Esophagus muscularis mucosa (tissue), 4 donors: ENCODE measurements at regions not wholly inside any gene's neighbourhood (a gene's known extent, or its start where the extent isn't known, plus 50 kb on each side); places are given as distances from the start of the nearest gene placed in this dataset.

Source experiments
- DNase-seq: peaks from one replicate; pipeline ENCODE4 v3.0.0-alpha.2; 2017; ENCODE audit errors: extremely low spot score
- H3K27ac ChIP-seq, 4 donors: fragments of 200-600 bp; sonication (generic); replicated peaks in 1 of 4; 1 replicate in 3 of 4; 2 replicates in 1 of 4; pipeline ENCODE4 v1.5.1; 2016 to 2019; ENCODE audit warnings: mild to moderate bottlenecking in 1 of 4
- H3K27me3 ChIP-seq, 4 donors: fragments of 200-600 bp; sonication (generic); one replicate each; pipeline versions ENCODE4 v1.5.1 to v1.6.0; 2016 to 2019
- H3K36me3 ChIP-seq, 4 donors: fragments of 200-600 bp; sonication (generic); one replicate each; pipeline ENCODE4 v1.5.1; 2016 to 2019
- H3K4me1 ChIP-seq, 4 donors: fragments of 200-600 bp; sonication (generic); one replicate each; pipeline ENCODE4 v1.5.1; 2016 to 2019
- H3K4me3 ChIP-seq, 4 donors: fragments of 200-600 bp; sonication (generic); 1 replicate in 2 of 4; 2 replicates in 2 of 4; pipeline ENCODE4 v1.5.1; 2016 to 2019; ENCODE audit warnings: mild to moderate bottlenecking in 4 of 4, moderate library complexity in 1 of 4
- H3K9me3 ChIP-seq, 4 donors: fragments of 200-600 bp; sonication (generic); 1 replicate in 3 of 4; 2 replicates in 1 of 4; pipeline ENCODE4 v1.5.1; 2016 to 2019
- CTCF ChIP-seq, 3 experiments: fragments of 200-600 bp in 2 of 3; fragments of 450-650 bp in 1 of 3; sonication (generic) in 2 of 3; IDR thresholded peaks; one replicate each; pipeline ENCODE4 v1.5.1; 2017 to 2019; ENCODE audit warnings: antibody characterized with exemption in 3 of 3, mild to moderate bottlenecking in 2 of 3, moderate library complexity in 1 of 3
- EP300 ChIP-seq: sonication (generic); formaldehyde crosslinking; IDR thresholded peaks from one replicate; pipeline ENCODE4 v1.6.1; 2017; ENCODE audit warnings: antibody characterized with exemption
- POLR2A ChIP-seq: fragments of 450-650 bp; IDR thresholded peaks from one replicate; pipeline ENCODE4 v1.6.1; 2017; ENCODE audit warnings: antibody characterized with exemption, moderate library complexity, mild to moderate bottlenecking, low read depth
- POLR2AphosphoS5 ChIP-seq, 2 donors: sonication (generic); formaldehyde crosslinking; IDR thresholded peaks; one replicate each; pipeline ENCODE4 v1.6.1; 2017; ENCODE audit warnings: antibody characterized with exemption in 2 of 2
- WGBS: methylation state at CpG from one replicate; pipeline ENCODE4 v1.1.5; 2018; 5-methylcytosine and 5-hydroxymethylcytosine counted together
- intact Hi-C: fragments of 100-400 bp; cut with DNase I; formaldehyde crosslinking; loops from one replicate; pipeline ENCODE4 v1.15.1; 2023

DNA sequence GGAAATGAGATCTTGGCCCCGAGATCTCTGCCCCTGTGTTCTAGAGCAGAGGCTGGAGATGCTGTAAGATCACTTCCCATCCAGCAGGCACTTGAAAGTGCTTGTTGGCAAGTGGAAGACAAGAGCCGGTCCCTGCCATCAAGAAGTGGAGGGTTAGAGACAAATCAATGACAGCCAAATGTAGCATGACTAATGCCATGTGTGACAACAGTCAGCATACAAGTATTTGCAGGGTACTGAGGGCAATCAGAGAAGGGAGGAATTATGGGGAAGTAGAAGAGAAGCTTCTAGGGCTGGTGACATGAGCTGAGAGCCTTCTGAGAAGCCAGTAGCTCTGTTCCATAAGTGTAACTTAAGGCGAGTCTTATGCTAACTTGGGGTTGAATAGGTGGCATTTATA, 58.6 kb downstream of the TMEM17 start:
- Histone ChIP-seq H3K9me3 (no peaks in the 10 kb centered on the region), H3K36me3 (no peaks in the 10 kb centered on the region), H3K27me3 (no peaks in the 10 kb centered on the region), H3K4me3 (no peak overlapping the region), H3K27ac (no peak overlapping the region), H3K4me1 (no peaks in the 10 kb centered on the region)
- intact Hi-C loops: no loop called here
- TF ChIP-seq EP300 (no peak), POLR2AphosphoS5 (IDR thresholded peaks at IDR 0.05) (no peak), POLR2A (no peak), CTCF (IDR thresholded peaks at IDR 0.05) (no peak)
- 89% methylated on average over 3 of the region's 3 CpGs for WGBS
- DNase-seq: no peak

DNA sequence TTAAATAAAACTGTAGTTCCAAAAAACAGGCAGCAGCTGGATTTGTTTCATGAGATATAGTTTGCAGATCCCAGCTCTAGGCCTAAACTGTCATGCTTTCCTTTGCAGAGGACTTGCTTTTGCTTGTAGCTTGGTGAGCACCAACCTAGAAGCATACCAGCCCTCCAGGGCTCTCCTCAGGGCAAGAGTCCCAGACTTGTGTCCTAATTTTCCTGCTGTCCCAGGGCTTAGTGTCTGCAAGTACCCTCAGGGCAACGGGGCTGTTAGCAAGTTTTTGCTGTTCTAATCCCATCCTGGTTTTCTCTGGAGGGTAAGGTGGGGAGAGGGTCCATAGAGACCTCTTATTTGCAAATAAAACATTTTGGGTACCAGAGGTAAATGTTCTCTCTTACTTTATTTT, 59.5 kb downstream of the TMEM17 start:
- TF ChIP-seq EP300 (no peak), CTCF (IDR thresholded peaks at IDR 0.05) (no peak), POLR2AphosphoS5 (IDR thresholded peaks at IDR 0.05) (no peak), POLR2A (no peak)
- DNase-seq: no peak
- H3K27ac ChIP-seq: no peak overlapping the region
- 89% methylated on average over 1 of the region's 1 CpG for WGBS
- H3K36me3 ChIP-seq: no peaks in the 10 kb centered on the region
- no peak overlapping the region for H3K4me3 ChIP-seq
- no peaks in the 10 kb centered on the region for H3K4me1 ChIP-seq
- no peaks in the 10 kb centered on the region for H3K27me3 ChIP-seq
- intact Hi-C loops: no loop called here
- H3K9me3 ChIP-seq: no peaks in the 10 kb centered on the region

- Histone ChIP-seq H3K27me3 (no peaks in the 10 kb centered on the region), H3K27ac (no peak overlapping the region), H3K4me1 (no peaks in the 10 kb centered on the region), H3K4me3 (no peak overlapping the region), H3K36me3 (no peaks in the 10 kb centered on the region), H3K9me3 (no peaks in the 10 kb centered on the region)
- TF ChIP-seq EP300: no peak
- no peak for TF ChIP-seq POLR2AphosphoS5 (IDR thresholded peaks at IDR 0.05)
- TF ChIP-seq CTCF (IDR thresholded peaks at IDR 0.05): no peak
- no peak for TF ChIP-seq POLR2A
- WGBS: 88% methylated on average over 3 of the region's 4 CpGs
- intact Hi-C loops: no loop called here
- DNase-seq: no peak
Observed at GRCh38 chr2:62443886-62444285, 62.1 kb downstream of the TMEM17 start.

DNA sequence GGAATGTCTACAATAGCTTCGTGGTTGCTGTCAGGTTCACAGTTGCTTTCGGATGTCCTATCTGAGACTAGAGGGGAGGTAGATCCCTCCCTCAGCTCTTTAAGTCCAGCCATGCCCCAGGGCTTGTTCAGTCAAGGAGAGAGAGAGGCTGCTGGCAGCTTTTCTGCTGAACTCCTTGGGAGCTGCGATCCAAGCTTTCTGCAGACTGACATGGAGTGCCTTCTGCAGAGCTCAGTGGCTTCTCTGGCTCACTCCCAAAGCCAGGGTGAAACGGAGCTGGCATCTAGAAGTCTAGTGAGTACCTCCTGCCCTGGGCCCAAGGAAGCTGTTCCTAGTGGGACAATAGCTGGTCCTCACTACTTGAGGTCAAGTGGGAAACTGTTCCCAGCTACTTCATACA, 62.5 kb downstream of the TMEM17 start:
- H3K27me3 ChIP-seq: no peaks in the 10 kb centered on the region
- H3K9me3 ChIP-seq: no peaks in the 10 kb centered on the region
- H3K4me1 ChIP-seq: no peaks in the 10 kb centered on the region
- DNase-seq: no peak
- no peak overlapping the region for H3K27ac ChIP-seq
- H3K4me3 ChIP-seq: no peak overlapping the region
- intact Hi-C loops: no loop called here
- TF ChIP-seq CTCF (IDR thresholded peaks at IDR 0.05) (no peak), POLR2A (no peak), POLR2AphosphoS5 (IDR thresholded peaks at IDR 0.05) (no peak), EP300 (no peak)
- no CpG with 5 or more reads among the region's 4 CpGs for WGBS
- no peaks in the 10 kb centered on the region for H3K36me3 ChIP-seq

DNA sequence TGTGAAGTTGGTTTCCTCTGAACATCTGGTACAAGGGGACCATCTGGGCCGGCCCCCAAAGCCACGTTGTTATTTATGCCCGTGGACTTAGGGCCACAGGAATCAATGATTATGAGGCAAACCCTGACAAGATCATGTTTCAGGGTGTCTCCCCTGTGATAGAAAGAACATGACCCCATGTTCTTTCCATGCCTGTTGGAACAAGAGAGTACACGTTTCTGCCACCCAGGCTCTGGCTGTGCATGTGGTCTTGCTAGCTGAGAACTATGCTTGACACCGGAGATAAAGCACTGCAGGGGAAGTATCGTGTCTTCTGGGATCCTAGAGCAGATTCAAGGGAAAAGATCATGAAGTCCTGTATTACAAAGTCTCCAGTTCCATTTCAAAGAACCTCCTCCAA, 64.2 kb downstream of the TMEM17 start:
- no peak for DNase-seq
- WGBS: 84% methylated on average over 6 of the region's 6 CpGs
- no peaks in the 10 kb centered on the region for H3K9me3 ChIP-seq
- H3K36me3 ChIP-seq: no peaks in the 10 kb centered on the region
- no peaks in the 10 kb centered on the region for H3K27me3 ChIP-seq
- no peaks in the 10 kb centered on the region for H3K4me1 ChIP-seq
- TF ChIP-seq CTCF (IDR thresholded peaks at IDR 0.05): no peak
- no peak for TF ChIP-seq POLR2A
- TF ChIP-seq EP300: no peak
- no peak for TF ChIP-seq POLR2AphosphoS5 (IDR thresholded peaks at IDR 0.05)
- intact Hi-C loops: no loop called here
- H3K27ac ChIP-seq: no peak overlapping the region
- H3K4me3 ChIP-seq: no peak overlapping the region
